GOT3 (cell line): ENCODE measurements at regions not wholly inside any gene's neighbourhood (a gene's known extent, or its start where the extent isn't known, plus 50 kb on each side); places are given as distances from the start of the nearest gene placed in this dataset.
"Not testable (repeated sequence)": the region's sequence is repeated elsewhere in the genome, so short reads cannot be mapped to it uniquely, and the experiment has no call there.

Source experiments
- DNase-seq: peaks from one replicate; lab custom pipeline; 2025; ENCODE audit warnings: mixed read lengths; lab: John Stamatoyannopoulos, UW

- no peak for DNase-seq
Observed at GRCh38 chr9:95785209-95785608, 90.3 kb upstream of the ERCC6L2 start.

DNA sequence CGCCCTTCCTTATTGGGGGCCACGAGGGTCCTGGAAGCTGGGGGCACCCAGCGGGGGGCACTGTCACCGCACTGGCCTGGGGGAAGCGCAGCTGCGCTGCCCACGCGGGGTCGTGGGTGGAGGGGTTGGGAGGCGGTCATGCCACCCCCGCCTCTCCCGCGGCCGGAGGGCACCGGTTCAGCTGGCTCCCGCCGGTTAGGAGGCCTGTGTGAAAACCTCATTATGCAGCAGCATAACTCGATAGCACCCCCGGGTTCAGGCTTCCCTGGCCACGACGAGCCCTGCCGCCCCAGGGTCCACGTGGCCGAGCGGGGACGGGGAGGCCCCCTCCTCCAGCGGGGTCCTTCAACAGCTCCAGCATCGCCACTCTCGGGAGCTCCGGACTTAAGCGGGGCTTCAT, 91.2 kb upstream of the ERCC6L2 start:
- no peak for DNase-seq

GRCh38 chr9:95783426-95783975, 92.0 kb upstream of the ERCC6L2 start:
- no peak for DNase-seq

DNA sequence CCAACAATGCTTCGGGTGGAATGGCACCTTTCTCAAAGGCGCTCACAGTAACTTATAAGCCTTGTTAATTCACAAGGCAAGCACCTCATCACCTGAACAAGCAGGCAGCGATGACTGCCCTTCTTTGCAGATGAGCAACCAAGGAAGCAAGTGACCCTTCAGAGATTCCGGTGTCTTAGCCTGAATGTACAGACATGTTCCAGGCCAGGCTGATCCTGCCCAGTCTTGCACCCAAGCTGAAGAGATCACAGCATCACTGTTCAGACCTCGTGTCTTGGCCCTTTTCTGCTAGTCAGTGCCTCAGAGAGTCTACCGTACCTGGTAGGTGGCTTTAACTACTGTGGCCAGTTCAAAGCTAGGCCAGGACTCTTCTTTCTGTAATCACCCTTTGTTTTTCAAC, 94.7 kb upstream of the ERCC6L2 start:
- DNase-seq, result no peak

DNA sequence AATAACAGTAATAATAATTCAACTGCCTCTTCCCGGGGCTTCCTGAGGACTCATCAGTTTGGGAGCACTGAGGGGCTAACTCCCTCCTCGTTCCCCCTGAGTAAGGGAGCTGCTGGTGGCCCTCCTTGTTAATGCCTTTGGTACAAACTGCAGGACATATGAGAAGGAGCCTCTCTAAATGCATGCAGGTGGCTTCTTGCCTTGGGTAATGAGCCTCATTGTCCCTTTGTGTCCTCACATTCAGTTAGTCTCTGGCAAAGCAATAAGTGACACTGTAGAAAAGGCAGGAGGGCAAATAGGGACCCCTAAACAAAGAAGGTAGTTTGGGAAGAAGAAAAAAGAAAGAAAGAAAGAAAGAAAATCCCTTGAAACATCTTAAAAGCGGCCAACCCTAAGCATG, 95.4 kb upstream of the ERCC6L2 start:
- DNase-seq, result no peak

DNA sequence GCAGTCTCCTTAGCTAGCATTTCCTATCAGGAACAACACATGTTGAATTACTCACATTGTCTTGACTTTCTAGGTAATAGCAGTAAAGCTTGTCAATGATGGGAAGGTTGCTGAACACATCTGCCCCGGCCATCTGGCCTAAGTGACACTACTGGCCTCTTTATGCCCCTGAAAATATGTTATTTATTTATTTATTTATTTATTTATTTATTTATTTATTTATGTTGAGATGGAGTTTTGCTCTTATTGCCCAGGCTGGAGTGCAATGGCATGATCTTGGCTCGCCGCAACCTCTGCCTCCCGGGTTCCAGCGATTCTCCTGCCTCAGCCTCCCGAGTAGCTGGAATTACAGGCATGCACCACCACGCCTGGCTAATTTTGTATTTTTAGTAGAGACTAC, 95.9 kb upstream of the ERCC6L2 start:
- not testable (repeated sequence) for DNase-seq

- DNase-seq, result peak; percentile 1
Observed at GRCh38 chr9:95778957-95779356, 96.5 kb upstream of the ERCC6L2 start.

GRCh38 chr9:95777136-95777535, 98.4 kb upstream of the ERCC6L2 start:
- DNase-seq, result no peak

DNA sequence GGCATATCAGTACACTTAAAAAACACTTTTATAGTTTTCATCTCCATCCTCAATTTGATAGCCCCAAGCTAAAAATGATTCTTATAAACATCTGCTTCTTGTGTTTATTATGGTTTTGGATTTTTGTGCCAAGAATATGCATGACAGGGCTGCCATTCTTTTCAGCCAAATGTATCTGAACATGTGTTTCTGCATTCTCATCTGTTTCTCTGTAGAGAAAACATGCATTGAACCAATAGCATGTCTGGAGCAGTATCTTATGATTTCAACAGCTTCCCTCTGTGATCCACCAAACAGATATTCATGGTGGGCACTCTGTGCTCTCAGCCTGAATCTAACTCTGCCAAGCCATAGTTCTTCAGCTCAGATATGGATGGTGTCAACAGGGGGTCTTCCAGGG, 99.3 kb upstream of the ERCC6L2 start:
- no peak for DNase-seq

DNA sequence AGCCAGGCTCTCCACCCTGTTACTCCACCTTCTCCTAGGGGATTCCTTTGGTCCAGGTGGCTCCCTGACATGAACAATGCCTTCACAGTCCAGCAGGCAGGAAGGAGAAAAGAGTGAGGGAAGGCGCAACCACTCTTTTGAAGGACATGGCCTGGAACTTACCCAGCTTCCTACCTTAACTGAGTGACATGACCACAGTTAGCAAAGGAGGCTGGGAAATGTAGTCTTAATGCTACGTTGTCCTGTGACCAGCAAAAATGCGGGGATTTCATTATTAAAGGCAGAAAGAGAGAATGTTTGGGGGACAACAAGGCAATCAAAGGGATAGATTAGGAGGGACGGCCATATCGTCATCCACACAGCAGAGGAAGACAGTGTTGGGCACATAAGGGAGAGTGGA, 100.3 kb upstream of the ERCC6L2 start:
- no peak for DNase-seq

DNA sequence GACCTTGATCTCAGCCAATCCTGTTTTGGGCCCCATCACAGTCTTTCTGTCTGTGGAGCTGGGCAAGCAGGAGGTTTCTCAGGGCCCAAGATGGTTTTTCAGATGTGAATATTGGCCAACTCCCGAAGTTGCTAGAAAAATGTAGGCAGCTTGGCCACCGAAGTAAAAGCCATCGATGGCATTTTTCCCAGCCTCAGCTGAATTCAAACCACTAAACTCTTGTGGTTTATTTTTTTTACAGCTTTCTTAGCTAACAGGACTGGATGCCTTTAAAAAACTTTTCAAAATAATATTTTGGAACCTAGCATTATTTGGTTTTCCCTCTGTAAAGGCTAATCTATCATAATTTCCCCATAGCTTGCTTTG, 102.5 kb upstream of the ERCC6L2 start:
- no peak for DNase-seq

DNA sequence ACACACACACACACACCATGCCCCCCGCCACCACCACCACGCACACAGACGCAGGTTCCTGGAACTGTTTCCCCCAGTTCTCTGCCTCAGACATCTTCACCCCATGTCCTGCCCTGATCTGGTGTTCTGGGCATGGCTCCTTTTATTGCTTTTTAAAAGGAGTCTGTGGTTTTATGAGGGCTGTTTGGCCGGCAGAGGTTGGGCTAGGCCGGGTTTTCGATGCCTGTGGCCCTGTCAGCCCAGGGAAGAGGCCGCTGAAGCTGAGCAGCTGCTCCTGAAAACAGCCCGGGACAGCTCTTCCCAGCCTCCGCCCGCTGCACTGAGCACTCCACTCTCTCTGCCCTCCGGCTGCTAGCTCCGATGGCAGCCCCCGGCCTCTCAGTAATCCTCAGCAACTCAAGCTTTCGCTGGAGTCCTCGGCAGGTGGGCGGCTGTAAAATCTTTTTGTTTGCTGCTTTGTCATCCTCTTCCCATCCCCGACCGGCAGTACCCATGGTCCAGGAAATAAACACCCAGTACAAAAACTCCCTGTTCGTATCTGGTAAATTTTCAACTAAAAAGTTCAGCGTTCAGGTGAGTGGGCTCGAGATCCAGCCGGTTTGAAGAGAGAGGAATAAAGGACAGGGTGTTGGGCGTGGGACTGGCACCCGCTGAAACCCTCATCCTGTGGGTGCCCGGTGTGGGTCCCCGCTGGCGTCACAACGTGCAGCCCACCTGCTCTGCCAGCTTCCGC, 103.0 kb upstream of the ERCC6L2 start:
- no peak for DNase-seq

DNA sequence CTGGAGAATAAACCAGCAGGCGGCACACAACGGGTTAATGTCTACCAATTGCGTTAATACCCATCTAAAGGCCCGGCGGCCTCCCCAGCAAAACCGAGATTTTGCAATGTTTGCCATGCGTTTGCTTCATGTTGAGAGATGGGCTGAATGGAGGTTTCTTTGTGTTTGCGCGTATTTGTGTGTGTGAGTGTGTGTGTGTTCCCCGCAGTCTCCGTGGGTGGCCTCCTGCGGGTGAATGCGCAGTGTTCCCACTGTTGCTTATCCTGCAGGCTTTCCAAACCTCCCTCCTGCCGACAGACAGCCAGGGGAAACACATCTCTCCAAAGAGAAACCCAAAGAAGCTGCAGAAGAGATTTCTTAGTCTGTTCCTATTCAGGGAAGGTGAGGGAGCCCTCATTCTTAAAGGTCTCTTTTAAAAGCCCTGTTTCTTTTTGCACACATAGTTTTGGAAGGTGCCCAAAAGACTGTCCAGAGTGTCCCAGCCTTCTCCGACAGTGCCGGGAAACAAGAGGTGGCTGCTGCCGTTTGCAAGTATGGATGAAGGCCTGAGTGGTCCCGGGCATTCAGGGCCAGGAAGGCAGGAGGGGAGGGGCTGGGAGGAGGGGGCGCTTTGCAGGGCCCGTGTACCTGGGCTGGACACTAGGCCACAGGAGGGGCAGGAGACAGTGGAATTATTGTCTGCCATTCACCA, 103.8 kb upstream of the ERCC6L2 start:
- no peak for DNase-seq

DNA sequence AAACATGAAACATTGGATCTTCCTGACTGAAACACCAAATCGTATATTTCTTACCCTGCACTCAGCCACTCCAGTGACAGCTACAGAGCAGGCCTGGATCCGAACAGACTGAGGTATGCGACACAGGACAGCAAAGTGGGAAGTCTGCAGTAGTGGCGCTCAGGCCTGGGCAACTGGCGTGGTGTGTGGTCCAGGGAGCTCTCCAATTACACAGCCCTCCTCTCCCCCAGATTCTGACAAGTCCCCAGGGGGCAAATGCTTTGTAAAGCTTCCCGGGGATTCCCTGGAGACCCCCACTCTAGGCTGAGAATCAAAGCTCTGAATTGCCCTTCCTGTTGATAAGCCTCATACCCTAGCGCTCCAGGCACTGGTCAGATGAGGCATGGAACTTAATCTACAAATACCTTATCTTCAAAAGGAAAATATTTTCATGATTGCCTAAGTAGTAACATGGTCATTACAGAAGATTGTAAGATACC, 104.8 kb upstream of the ERCC6L2 start:
- no peak for DNase-seq

GRCh38 chr9:95769909-95770433, 105.5 kb upstream of the ERCC6L2 start:
- no peak for DNase-seq

DNA sequence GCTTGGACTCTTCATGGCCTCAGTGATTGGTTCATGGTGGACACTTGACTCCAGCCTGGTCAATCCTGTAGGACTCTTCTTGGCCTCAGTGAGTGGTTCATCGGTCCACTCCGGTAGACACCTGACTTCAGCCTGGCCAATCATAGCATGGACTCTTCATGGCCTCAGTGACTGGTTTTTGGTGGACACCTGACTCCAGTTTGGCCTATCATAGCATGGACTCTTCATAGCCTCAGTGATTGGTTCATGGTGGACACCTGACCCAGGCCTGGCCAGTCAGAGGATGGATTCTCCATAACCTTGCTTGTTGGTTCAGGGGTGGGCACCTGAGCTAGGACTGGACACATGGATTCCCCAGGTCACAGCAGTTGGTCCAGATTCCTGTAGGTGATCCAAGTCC, 106.0 kb upstream of the ERCC6L2 start:
- no peak for DNase-seq

GRCh38 chr9:95766906-95767305, 108.6 kb upstream of the ERCC6L2 start:
- no peak for DNase-seq

- DNase-seq, result no peak
Observed at GRCh38 chr9:95764533-95765319, 110.8 kb upstream of the ERCC6L2 start.

DNA sequence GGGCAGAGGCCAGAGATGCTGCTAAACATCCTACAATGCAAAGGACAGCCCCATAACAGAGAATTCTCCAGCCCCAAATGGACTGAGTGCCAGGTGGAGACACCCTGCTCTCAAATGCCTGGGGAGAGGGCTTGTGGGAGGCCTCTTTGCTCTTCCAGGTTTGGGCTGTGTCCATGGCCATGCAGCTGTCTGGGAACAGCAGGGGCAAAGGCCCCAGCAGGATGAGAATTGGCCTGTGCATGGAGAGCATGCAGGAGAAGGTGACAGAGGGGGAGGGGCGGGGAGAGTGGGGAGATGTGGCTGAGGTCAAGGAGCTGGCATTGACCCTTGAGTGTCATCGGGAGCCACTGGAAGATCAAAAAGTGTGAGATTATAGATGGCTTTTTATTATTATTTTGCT, 111.5 kb upstream of the ERCC6L2 start:
- no peak for DNase-seq

DNA sequence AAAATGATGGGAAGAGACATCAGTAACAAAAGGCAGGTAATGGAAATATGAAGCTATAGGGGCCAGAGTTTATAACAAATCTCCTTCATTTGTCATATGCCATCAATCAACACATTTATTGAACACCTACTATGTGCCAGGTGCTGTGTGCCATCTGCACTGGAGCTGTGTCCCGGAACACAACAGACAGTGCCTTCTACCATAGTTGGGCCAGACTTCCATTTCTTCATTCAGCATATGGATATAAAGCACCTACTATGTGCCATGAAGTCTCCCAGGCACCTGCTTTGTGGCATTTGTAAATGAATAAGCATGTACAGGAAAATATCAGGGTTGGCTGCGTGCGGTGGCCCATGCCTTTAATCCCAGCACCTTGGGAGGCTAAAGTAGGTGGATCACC, 112.5 kb upstream of the ERCC6L2 start:
- no peak for DNase-seq

DNA sequence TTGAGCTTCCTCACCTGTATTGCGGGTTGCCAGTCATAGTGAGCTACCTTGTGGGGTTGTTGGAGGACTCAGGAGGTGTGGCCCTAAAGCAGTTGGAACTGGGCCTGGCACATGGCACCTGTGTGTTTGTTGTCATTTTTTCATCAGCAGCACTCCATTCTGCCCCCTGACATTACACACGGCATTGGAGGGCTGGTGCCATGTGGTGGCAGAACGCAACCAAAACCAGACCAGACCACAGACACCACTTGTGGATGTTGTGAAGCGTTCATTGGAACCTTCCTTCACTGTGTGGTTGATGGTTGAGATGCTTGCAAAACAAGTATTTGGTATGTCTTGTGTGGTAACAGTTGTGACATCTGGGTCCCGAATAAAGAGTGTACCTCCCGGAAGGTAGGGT, 113.2 kb upstream of the ERCC6L2 start:
- DNase-seq, result no peak

DNA sequence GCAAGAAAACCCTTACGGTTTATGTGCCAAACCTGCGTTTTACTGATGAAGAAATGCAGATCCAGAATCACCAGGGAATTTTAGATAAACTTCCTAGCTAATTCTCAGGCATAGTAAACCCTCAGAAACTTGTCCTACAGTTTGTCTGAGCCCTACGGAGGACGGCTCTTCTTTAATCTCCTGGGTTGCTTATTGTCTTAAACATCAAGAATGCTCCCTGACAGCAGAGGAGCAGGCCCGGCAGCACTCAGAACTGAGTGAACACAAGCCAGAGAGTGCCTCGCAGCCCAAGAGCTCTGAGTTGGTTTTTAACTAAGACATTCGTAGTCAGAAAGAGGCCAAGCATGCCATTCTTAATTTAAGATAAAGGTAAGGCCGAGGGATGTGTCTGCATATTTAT, 114.7 kb upstream of the ERCC6L2 start:
- no peak for DNase-seq
